PC-3 (cell line): ENCODE measurements at regions not wholly inside any gene's neighbourhood (a gene's known extent, or its start where the extent isn't known, plus 50 kb on each side); places are given as distances from the start of the nearest gene placed in this dataset.

Experiments
- ATAC-seq: fragments of 200-7000 bp; cut with Tn5 transposase; 2 replicates; pipeline ENCODE4 v1.9.1; 2020; ENCODE audit warnings: mild to moderate bottlenecking, moderate library complexity
- BruUV-seq: library from RNA; stranded (reverse); fragments of 400-500 nt; replicated peaks from 2 replicates; lab custom pipeline; 2021; lab: Mats Ljungman, UMichigan
- CTCF ChIA-PET: fragments of 300-600 bp; sonication (Branson Sonifier 250); formaldehyde crosslinking; loops from one replicate; lab custom pipeline; 2022; ENCODE audit warnings: antibody characterized with exemption; lab: Charles Lee
- POLR2A ChIA-PET: fragments of 300-600 bp; sonication (Branson Sonifier 250); formaldehyde crosslinking; loops from one replicate; lab custom pipeline; 2022; ENCODE audit warnings: antibody characterized with exemption; ENCODE audit not compliant: unreplicated experiment; lab: Charles Lee
- DNase-seq: peaks from one replicate; pipeline ENCODE4 v3.0.0-alpha.2; 2015
- H2AFZ ChIP-seq: fragments of 300-600 bp; sonication (generic); 2 replicates; pipeline ENCODE4 v1.6.0; 2016; ENCODE audit warnings: antibody characterized with exemption, low read length
- H3F3A ChIP-seq: fragments of 300-600 bp; sonication (generic); one replicate; pipeline ENCODE4 v1.6.0; 2017; ENCODE audit warnings: antibody characterized with exemption, low read length, control low read depth, mild to moderate bottlenecking; ENCODE audit not compliant: unreplicated experiment
- H3K27ac ChIP-seq: fragments of 300-600 bp; sonication (generic); 2 replicates; pipeline ENCODE4 v1.5.1; 2016; ENCODE audit warnings: mild to moderate bottlenecking, low read length
- H3K27me3 ChIP-seq: fragments of 300-600 bp; sonication (generic); 2 replicates; pipeline ENCODE4 v1.6.1; 2016; ENCODE audit warnings: low read length, mixed read lengths
- H3K36me3 ChIP-seq: fragments of 300-600 bp; sonication (generic); 2 replicates; pipeline ENCODE4 v1.6.1; 2016; ENCODE audit warnings: low read depth, mixed run types, low read length, mixed read lengths
- H3K4me1 ChIP-seq: fragments of 300-600 bp; sonication (generic); 2 replicates; pipeline ENCODE4 v1.5.1; 2016; ENCODE audit warnings: low read length; ENCODE audit not compliant: insufficient read depth
- H3K4me2 ChIP-seq: fragments of 300-600 bp; sonication (generic); 2 replicates; pipeline ENCODE4 v1.6.0; 2016; ENCODE audit warnings: low read length
- H3K4me3 ChIP-seq: fragments of 300-600 bp; sonication (generic); 2 replicates; pipeline ENCODE4 v1.5.1; 2016; ENCODE audit warnings: mild to moderate bottlenecking, low read length, mixed read lengths
- H3K79me2 ChIP-seq: fragments of 300-600 bp; sonication (generic); 2 replicates; pipeline ENCODE4 v1.6.1; 2017; ENCODE audit warnings: low read length, mixed read lengths
- H3K9ac ChIP-seq: fragments of 300-600 bp; sonication (generic); 2 replicates; pipeline ENCODE4 v1.6.0; 2016; ENCODE audit warnings: mild to moderate bottlenecking, low read length
- H3K9me2 ChIP-seq: fragments of 300-600 bp; sonication (generic); replicated peaks from 2 replicates; pipeline ENCODE4 v1.6.1; 2016; ENCODE audit warnings: mixed run types, low read length, mixed read lengths
- H3K9me3 ChIP-seq: fragments of 300-600 bp; sonication (generic); 2 replicates; pipeline ENCODE4 v1.6.1; 2016; ENCODE audit warnings: low read length, mixed read lengths
- H4K20me1 ChIP-seq: fragments of 300-600 bp; sonication (generic); 2 replicates; pipeline ENCODE4 v1.6.1; 2016; ENCODE audit warnings: low read length, mixed read lengths
- CTCF ChIP-seq: fragments of 300-600 bp; sonication (generic); conservative IDR thresholded peaks from 2 replicates; pipeline ENCODE4 v1.5.1; 2017; ENCODE audit warnings: antibody characterized with exemption, low read depth, mild to moderate bottlenecking, low read length
- EZH2 ChIP-seq: fragments of 300-600 bp; sonication (generic); IDR thresholded peaks from one replicate; pipeline ENCODE4 v1.6.1; 2017; ENCODE audit warnings: antibody characterized with exemption, mild to moderate bottlenecking, low read length; ENCODE audit not compliant: unreplicated experiment
- EZH2phosphoT487 ChIP-seq: fragments of 300-600 bp; sonication (generic); IDR thresholded peaks from 2 replicates; pipeline ENCODE4 v1.6.1; 2018; ENCODE audit warnings: mild to moderate bottlenecking, antibody characterized with exemption, low read length, borderline replicate concordance
- intact Hi-C: fragments of 100-400 bp; cut with micrococcal nuclease; formaldehyde crosslinking; loops from 2 replicates; pipeline ENCODE4 v1.9.0; 2023

- H4K20me1 ChIP-seq = no peaks in the 10 kb centered on the region
- intact Hi-C loops = no loop called here
- BruUV-seq = no TSS peak
- CTCF ChIA-PET = no interaction called here
- H3F3A ChIP-seq = no peaks in the 10 kb centered on the region
- ATAC-seq (no peak), DNase-seq (no peak)
- no peaks in the 10 kb centered on the region for H3K27me3 ChIP-seq
- no peaks in the 10 kb centered on the region for H3K36me3 ChIP-seq
- no peaks in the 10 kb centered on the region for H3K9me3 ChIP-seq
- POLR2A ChIA-PET = no interaction called here
- H2AFZ ChIP-seq = no peak overlapping the region
- H3K9me2 ChIP-seq = peaks cover 4% of the 10 kb centered on the region; the same call in 1 of the 2 replicates
- no peak overlapping the region for H3K9ac ChIP-seq
- no peak overlapping the region for H3K27ac ChIP-seq
- no peak for TF ChIP-seq EZH2phosphoT487
- TF ChIP-seq EZH2 = no peak
- no peaks in the 10 kb centered on the region for H3K79me2 ChIP-seq
- no peak overlapping the region for H3K4me2 ChIP-seq
- H3K4me3 ChIP-seq = no peak overlapping the region
- no peaks in the 10 kb centered on the region for H3K4me1 ChIP-seq
Observed at GRCh38 chr1:168782559-168783116, 53.6 kb upstream of the DPT start.

- Histone ChIP-seq H3K4me2 (no peak overlapping the region), H2AFZ (no peak overlapping the region)
Observed at GRCh38 chr1:168783458-168784210, 54.6 kb upstream of the DPT start.

More at GRCh38 chr1:168783458-168784210, 54.6 kb upstream of the DPT start:
- Histone ChIP-seq H3K9me2 (peaks cover 4% of the 10 kb centered on the region; the same call in 1 of the 2 replicates), H3K4me1 (no peaks in the 10 kb centered on the region), H3K79me2 (no peaks in the 10 kb centered on the region), H3K36me3 (no peaks in the 10 kb centered on the region), H3K9me3 (no peaks in the 10 kb centered on the region), H3K27ac (no peak overlapping the region), H4K20me1 (no peaks in the 10 kb centered on the region), H3F3A (no peaks in the 10 kb centered on the region), H3K9ac (no peak overlapping the region), H3K27me3 (no peaks in the 10 kb centered on the region), H3K4me3 (no peak overlapping the region)
- no peak for DNase-seq
- no TSS peak for BruUV-seq
- TF ChIP-seq EZH2 (no peak), EZH2phosphoT487 (no peak), CTCF (no peak)
- intact Hi-C loops = no loop called here
- no peak for ATAC-seq
- ChIA-PET CTCF (no interaction called here), POLR2A (no interaction called here)
